IPS-18a (cell line): ENCODE measurements at regions not wholly inside any gene's neighbourhood (a gene's known extent, or its start where the extent isn't known, plus 50 kb on each side); places are given as distances from the start of the nearest gene placed in this dataset.

Experiments
- H3K27ac ChIP-seq: one replicate; pipeline ENCODE4 v1.5.1; 2013; ENCODE audit warnings: low read length
- H3K27me3 ChIP-seq: one replicate; pipeline ENCODE4 v1.6.1; 2013; ENCODE audit warnings: mild to moderate bottlenecking, low read length; ENCODE audit not compliant: control insufficient read depth, insufficient read depth
- H3K36me3 ChIP-seq: one replicate; pipeline ENCODE4 v1.6.1; 2013; ENCODE audit warnings: low read depth, low read length; ENCODE audit not compliant: control insufficient read depth
- H3K4me1 ChIP-seq: one replicate; pipeline ENCODE4 v1.6.1; 2013; ENCODE audit warnings: low read depth, low read length; ENCODE audit not compliant: control insufficient read depth
- H3K4me3 ChIP-seq: one replicate; pipeline ENCODE4 v1.5.1; 2013; ENCODE audit warnings: low read length
- H3K9ac ChIP-seq: one replicate; pipeline ENCODE4 v1.6.1; 2013; ENCODE audit warnings: mild to moderate bottlenecking, low read length, moderate library complexity
- H3K9me3 ChIP-seq: one replicate; pipeline ENCODE4 v1.6.1; 2013; ENCODE audit warnings: low read depth, low read length; ENCODE audit not compliant: control insufficient read depth

DNA sequence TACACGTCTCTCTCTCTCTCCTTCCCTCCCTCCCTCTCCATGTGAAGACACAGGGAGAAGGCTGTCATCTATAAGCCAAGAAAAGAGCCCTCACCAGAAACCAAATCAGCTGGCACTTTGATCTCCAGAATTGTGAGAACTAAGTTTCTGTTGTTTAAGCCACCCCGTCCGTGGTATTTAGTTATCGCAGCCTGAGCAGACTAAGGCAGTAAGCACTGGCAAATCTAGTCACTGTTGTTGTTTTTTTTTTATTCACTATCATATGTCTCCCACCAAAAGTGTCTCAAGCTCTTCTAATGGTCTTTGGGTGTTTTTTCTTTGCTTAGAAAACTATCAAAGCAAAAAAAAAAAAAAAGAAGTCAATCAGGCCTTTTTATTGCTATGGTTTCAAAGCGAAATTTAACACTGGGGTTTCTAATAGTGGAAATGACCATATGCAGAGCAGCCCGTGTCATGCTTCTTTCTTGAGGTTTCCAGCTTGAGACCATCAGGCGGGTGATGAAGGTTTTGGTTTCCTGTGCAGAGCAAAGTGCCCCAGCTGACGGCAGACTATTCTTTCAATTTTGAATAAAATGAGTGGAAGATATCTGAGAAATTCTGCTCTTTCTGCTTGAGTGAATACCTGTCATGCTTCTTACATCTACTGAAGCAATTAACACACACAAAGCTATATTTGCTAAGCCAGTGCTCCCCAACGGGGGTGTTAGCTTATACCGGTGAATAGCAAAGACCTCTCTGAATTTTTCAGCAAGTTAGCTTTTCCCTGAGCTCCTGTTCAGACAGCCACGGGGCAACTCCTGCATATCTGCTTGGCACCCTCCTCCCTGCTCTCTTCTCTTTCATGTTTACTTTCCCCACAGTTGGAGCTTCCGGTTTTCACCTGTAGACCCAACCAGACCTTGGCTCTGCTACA lies 394.1 kb upstream of the ATP5MC3 start:
- Histone ChIP-seq H3K9ac (no peak overlapping the region), H3K4me3 (no peak overlapping the region), H3K27ac (no peak overlapping the region)

DNA sequence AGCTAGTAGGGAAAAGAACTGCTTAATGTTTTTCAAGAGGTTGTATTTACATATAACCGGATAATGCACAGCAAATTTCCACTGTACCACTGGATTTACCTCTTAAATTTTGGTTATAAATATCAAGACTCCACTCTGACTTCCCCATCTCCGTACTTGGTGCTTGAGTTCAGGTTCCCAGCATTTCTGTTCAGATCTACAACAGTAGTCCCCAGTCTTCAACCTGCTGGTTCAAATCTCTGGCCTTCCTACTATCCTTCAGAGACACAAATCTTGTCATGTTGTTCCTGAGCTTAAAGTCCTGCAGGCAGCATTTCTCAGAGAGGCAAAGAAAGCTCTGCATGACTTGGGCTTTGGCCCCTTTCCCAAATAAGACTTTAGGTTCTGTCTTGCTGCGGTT lies 392.6 kb upstream of the ATP5MC3 start:
- H3K4me1 ChIP-seq, result no peaks in the 10 kb centered on the region
- no peaks in the 10 kb centered on the region for H3K27me3 ChIP-seq
- H3K9ac ChIP-seq, result no peak overlapping the region
- H3K4me3 ChIP-seq, result no peak overlapping the region
- no peaks in the 10 kb centered on the region for H3K36me3 ChIP-seq
- H3K9me3 ChIP-seq, result no peaks in the 10 kb centered on the region
- H3K27ac ChIP-seq, result no peak overlapping the region

More for the DNA sequence above, 394.1 kb upstream of the ATP5MC3 start:
- Histone ChIP-seq H3K9me3 (no peaks in the 10 kb centered on the region), H3K27me3 (no peaks in the 10 kb centered on the region), H3K4me1 (no peaks in the 10 kb centered on the region), H3K36me3 (no peaks in the 10 kb centered on the region)

DNA sequence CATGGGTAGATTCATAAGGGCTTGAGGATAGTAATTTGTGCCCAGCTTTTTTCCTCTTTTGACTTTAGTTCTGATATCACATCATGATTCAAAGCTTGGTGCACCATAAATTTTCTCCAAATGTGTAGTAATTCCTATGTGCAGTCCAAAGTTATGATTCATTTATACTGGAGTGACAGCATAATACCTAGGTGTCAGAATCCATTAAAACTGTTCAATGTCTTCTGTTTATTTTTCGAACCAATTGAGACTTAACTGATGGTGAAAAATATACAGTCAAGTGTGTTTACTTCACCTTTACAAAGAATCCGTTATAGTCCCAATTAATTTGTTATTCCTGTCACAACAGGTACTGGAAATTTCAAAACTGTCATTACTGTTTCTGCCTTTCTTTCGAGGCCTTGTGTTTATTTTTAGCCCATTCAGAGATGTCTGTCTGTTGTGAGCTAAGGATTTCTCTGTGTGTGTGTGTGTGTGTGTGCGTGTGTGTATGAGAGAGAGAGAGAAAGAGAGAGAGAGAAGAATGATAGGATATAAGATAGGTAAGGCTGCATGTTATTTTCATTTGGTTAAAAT lies 389.7 kb upstream of the ATP5MC3 start:
- Histone ChIP-seq H3K27ac (no peak overlapping the region), H3K4me1 (peaks cover 5% of the 10 kb centered on the region), H3K9ac (no peak overlapping the region), H3K36me3 (no peaks in the 10 kb centered on the region), H3K9me3 (no peaks in the 10 kb centered on the region), H3K4me3 (no peak overlapping the region), H3K27me3 (no peaks in the 10 kb centered on the region)

DNA sequence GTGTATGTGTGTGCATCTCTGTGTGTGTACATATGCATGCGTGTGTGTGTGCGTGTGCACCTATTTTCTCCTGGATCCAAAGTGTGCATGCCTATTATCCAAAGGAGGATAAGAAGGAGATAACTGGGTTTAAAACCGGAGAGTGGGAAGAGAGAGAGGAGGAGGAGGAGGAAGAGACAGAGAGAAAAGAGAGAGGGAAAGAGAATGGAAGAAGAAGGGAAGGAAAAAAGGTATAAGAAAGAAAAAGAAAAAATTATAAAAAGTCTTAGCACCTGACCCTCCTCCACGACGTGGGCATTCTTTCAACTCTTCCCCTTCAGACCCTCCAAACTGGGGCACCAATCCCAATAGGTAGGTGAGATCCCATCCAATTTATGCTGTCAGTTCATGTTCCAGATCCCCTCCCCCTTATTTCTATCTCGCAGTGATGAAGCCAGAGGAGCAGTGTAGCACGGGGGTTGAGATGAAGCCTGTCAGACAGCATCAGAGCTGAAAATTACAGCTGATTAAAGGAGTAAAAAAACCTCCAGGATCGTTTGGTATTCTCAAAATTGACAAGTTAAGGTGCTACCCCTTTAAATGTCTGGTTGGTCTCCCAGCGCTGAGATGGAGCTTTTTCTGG lies 386.7 kb upstream of the ATP5MC3 start:
- H3K9ac ChIP-seq, result no peak overlapping the region
- no peaks in the 10 kb centered on the region for H3K27me3 ChIP-seq
- no peaks in the 10 kb centered on the region for H3K9me3 ChIP-seq
- H3K36me3 ChIP-seq, result no peaks in the 10 kb centered on the region
- H3K27ac ChIP-seq, result no peak overlapping the region
- peaks cover 5% of the 10 kb centered on the region for H3K4me1 ChIP-seq
- H3K4me3 ChIP-seq, result no peak overlapping the region

DNA sequence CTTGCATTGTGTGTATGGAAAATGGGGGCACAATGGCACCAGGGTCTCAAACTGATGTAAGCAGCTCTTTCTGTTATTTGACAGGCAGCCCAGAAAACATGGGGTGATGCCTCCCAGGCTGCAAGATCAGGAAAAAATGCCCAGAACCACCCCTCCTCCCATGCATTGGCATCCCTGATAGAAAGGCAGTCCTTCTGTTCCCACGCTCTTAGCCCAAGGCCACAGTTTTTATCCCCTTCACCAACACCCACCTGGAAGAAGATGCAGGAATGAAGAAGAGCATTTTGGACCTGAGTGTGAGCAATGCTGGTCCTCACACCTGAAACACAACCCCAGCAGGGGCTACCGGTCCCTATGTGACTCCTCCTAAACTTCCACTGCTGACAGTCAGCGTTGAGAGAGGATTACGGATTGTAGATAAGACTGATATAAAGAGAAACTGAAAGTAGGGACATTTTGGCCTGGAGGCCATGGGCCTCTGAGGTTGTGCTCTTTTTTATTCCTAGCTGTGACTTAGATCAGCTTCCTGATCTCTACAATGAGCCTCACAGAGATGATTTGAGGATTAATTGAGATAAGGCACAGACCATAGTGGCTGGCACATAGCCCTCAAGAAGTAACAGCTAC lies 386.0 kb upstream of the ATP5MC3 start:
- H3K27ac ChIP-seq, result no peak overlapping the region
- H3K9ac ChIP-seq, result no peak overlapping the region
- no peaks in the 10 kb centered on the region for H3K27me3 ChIP-seq
- H3K4me1 ChIP-seq, result peaks cover 5% of the 10 kb centered on the region
- H3K9me3 ChIP-seq, result no peaks in the 10 kb centered on the region
- H3K4me3 ChIP-seq, result no peak overlapping the region
- H3K36me3 ChIP-seq, result no peaks in the 10 kb centered on the region

DNA sequence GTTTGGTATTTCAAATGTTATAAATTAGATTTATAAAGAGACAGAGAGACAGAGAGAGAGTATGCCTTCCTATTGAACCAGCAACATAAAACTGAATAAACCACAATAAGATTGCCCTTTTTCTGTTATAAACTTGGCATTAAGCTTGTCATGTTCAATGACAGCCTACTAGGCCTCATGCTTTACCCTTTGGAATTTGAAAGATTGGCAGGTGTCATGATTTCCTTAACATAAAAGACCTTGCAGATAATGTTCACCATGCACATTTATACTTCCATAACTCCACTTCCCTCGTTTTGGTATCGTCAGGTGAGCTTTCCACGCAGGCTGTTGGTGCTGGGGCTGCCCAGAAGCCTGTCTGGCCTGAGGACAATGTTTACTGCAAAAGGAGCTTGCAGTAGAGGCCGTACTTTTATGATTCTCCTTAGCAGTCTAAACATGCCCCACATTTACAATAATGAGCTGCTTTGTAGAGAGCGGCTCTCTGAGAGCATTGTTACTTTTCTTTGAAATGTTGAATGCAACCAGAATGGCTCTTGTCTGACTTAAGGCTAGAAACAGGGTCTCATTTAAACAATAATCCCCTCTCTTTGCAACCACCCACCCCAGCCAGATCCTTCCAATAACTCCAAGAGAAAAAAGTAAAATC lies 379.1 kb upstream of the ATP5MC3 start:
- H3K4me1 ChIP-seq, result peaks cover 11% of the 10 kb centered on the region
- no peaks in the 10 kb centered on the region for H3K27me3 ChIP-seq
- H3K4me3 ChIP-seq, result no peak overlapping the region
- H3K9ac ChIP-seq, result no peak overlapping the region
- H3K27ac ChIP-seq, result no peak overlapping the region
- no peaks in the 10 kb centered on the region for H3K9me3 ChIP-seq
- no peaks in the 10 kb centered on the region for H3K36me3 ChIP-seq

DNA sequence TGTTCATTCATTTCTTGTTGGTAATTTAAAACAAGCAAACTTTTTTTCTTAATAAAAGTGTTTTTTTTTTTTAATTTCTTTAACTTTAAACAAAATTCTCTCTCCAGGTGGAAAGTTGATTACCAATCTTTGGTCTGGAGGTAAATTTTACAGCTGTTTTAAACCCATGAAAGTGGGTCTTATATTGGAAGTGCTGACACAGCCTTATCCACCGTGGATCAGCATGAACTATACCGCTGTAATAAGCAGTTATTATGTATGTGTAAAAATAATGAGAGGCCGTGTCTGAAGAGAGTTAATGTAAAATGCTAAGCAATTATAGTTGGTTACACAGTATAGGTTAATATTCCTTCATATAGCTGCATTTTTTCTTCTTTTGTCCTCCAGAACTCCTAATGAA lies 378.1 kb upstream of the ATP5MC3 start:
- Histone ChIP-seq H3K4me1 (peaks cover 11% of the 10 kb centered on the region), H3K27me3 (no peaks in the 10 kb centered on the region), H3K4me3 (no peak overlapping the region), H3K9me3 (no peaks in the 10 kb centered on the region), H3K9ac (no peak overlapping the region), H3K36me3 (no peaks in the 10 kb centered on the region), H3K27ac (no peak overlapping the region)

DNA sequence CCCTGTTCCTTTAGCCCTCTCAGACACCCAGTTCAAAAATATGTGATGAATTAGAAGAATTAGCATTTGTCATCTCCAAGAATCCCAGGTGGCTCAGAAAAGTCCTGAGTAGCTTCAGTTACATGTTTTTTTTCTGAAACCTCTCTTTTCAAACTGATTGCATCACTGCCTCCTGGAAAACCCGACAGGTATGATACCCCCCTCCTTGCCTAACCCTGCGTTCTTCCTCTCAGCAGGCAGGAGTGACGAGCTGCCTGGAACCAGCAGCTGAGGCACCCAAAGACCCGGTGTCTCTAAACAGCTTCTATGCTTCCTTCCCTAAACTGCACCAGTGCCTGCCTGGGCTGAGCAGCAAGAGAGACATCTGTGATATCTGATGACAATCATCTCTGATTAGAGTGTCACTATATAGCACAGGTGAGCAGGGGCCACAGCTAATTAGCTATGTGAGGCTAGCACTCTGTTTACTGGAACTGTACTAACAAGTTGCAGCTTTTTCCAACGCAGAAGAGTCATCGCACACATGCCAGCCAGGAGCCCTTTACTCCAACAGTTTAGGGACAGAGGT lies 376.4 kb upstream of the ATP5MC3 start:
- no peaks in the 10 kb centered on the region for H3K9me3 ChIP-seq
- H3K4me3 ChIP-seq, result no peak overlapping the region
- H3K27me3 ChIP-seq, result no peaks in the 10 kb centered on the region
- peaks cover 11% of the 10 kb centered on the region for H3K4me1 ChIP-seq
- no peak overlapping the region for H3K27ac ChIP-seq
- H3K36me3 ChIP-seq, result no peaks in the 10 kb centered on the region
- no peak overlapping the region for H3K9ac ChIP-seq

DNA sequence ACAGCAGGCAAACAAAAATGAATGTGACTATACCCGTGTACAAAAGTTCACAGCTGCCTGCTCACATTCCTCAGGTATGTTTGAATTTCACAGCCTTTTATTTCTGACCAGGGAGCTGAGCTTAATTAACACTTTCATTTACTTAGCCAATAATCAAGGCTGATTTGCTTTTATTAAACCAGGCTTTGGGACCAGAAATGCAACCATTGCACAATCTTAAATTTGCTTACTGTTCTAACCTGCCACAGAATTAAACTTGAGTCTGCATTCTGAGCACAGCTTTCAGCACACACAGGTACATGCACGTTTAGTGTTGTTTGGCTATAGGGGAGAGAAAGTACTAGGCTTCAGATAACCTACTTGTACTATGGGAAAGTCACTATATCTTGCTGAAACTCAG lies 372.4 kb upstream of the ATP5MC3 start:
- no peaks in the 10 kb centered on the region for H3K4me1 ChIP-seq
- H3K27me3 ChIP-seq, result no peaks in the 10 kb centered on the region
- no peak overlapping the region for H3K9ac ChIP-seq
- no peak overlapping the region for H3K4me3 ChIP-seq
- no peaks in the 10 kb centered on the region for H3K9me3 ChIP-seq
- no peaks in the 10 kb centered on the region for H3K36me3 ChIP-seq
- no peak overlapping the region for H3K27ac ChIP-seq

DNA sequence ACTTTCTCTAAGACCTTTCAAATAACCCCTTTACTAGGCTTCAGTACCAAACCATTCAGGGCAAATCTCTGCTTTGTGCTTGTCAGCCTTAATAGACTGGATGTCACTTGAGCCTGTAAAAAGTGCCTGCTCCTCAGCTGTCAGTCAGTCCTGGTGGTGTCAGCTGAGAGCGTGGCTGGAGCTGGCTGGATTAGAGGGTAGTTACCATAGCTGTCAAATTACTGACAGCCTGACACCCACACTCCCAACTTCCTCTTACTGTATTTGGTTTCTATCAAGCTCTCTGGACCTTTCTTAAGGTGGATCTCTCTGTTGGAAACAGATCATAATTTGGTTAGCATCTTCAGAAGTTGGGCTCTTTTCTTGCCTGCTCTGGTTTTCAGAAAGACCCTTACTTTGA lies 371.4 kb upstream of the ATP5MC3 start:
- Histone ChIP-seq H3K27ac (no peak overlapping the region), H3K4me3 (no peak overlapping the region), H3K9ac (no peak overlapping the region), H3K4me1 (no peaks in the 10 kb centered on the region), H3K36me3 (no peaks in the 10 kb centered on the region), H3K9me3 (no peaks in the 10 kb centered on the region), H3K27me3 (no peaks in the 10 kb centered on the region)

DNA sequence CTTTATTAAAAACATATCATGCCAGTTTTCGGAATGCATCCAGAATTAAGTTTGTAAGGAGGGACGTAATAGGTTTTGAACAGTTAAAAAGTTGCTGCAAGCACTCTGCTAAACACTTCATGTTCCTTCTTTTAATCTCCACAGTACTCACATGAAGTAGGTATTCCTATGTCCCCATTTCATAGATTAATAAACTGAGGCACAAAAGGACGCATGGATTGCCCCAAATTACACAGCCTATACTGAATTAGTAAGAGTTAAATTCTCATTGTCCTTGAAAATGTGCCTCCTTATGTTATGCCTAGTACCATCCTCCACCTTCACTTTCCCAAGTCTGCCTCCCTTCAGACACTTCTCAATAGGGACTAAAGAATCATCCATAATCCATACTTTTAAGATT lies 358.9 kb upstream of the ATP5MC3 start:
- Histone ChIP-seq H3K27me3 (no peaks in the 10 kb centered on the region), H3K27ac (no peak overlapping the region)

More for the DNA sequence above, 358.9 kb upstream of the ATP5MC3 start:
- no peaks in the 10 kb centered on the region for H3K36me3 ChIP-seq
- H3K9ac ChIP-seq, result no peak overlapping the region
- no peak overlapping the region for H3K4me3 ChIP-seq
- H3K4me1 ChIP-seq, result no peaks in the 10 kb centered on the region
- no peaks in the 10 kb centered on the region for H3K9me3 ChIP-seq
